ENCODE measurements at regions not wholly inside any gene's neighbourhood (a gene's known extent, or its start where the extent isn't known, plus 50 kb on each side); places are given as distances from the start of the nearest gene placed in this dataset.

DNA sequence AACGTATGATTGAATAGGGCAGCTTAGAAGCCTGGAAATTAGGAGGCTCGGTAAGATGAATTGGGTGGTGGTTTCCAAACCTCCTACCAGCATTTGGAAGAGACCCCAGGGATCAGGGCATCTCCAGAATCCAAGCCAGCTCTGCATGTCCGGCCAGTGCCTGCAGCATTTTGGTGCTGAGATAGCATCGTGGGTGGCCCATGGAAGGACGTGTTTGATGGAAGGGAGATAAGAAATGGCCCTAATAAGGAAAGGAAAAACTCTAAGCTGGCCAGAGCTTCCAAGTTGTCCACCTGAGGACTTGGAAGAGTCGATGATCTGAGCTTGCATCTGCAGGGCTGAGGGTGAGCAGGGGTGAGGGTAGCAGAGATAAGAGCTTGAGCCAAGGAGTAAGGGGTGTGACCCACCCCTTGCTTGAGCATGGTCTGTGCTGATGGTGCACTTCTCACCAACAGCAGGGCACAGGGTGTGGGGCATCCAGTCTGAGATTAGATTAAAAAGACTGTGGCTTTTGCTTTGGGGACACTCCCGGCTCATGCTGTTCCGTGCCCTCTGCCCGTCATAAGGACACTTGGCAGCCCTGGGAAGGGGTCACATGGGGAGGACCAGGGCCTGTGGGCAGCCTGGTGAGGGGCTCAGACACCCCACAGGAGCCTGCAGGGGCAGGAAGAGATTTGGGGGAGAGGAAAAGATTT, 213.2 kb downstream of the ERMARD start:
- Histone ChIP-seq H3K27ac (ENCODE audit: low read depth, low read length, poor library complexity, severe bottlenecking) (no peak overlapping the region), H3K36me3 (ENCODE audit: insufficient read depth, low read length, poor library complexity, severe bottlenecking) (no peaks in the 10 kb centered on the region), H3K4me1 (ENCODE audit: insufficient read depth, low read length, poor library complexity, severe bottlenecking) (no peaks in the 10 kb centered on the region), H3K9me3 (ENCODE audit: low read depth, low read length, poor library complexity, severe bottlenecking) (no peaks in the 10 kb centered on the region), H3K4me3 (ENCODE audit: low read depth, low read length, poor library complexity, severe bottlenecking) (no peak overlapping the region), H3K27me3 (replicated peaks; ENCODE audit: insufficient read depth, low read depth, low read length, poor library complexity) (no peaks in the 10 kb centered on the region)
- intact Hi-C loops (cut with micrococcal nuclease; ENCODE audit: unreplicated experiment): no loop called here
- TF ChIP-seq, protein P1, sequence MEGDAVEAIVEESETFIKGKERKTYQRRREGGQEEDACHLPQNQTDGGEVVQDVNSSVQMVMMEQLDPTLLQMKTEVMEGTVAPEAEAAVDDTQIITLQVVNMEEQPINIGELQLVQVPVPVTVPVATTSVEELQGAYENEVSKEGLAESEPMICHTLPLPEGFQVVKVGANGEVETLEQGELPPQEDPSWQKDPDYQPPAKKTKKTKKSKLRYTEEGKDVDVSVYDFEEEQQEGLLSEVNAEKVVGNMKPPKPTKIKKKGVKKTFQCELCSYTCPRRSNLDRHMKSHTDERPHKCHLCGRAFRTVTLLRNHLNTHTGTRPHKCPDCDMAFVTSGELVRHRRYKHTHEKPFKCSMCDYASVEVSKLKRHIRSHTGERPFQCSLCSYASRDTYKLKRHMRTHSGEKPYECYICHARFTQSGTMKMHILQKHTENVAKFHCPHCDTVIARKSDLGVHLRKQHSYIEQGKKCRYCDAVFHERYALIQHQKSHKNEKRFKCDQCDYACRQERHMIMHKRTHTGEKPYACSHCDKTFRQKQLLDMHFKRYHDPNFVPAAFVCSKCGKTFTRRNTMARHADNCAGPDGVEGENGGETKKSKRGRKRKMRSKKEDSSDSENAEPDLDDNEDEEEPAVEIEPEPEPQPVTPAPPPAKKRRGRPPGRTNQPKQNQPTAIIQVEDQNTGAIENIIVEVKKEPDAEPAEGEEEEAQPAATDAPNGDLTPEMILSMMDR (conservative IDR thresholded peaks at IDR 0.05; ENCODE audit: low read depth, low read length): no peak
- no peak for TF ChIP-seq EZH2 (IDR thresholded peaks at IDR 0.05; ENCODE audit: borderline replicate concordance, low read depth, low read length, poor library complexity, severe bottlenecking)
- POLR2A ChIA-PET (ENCODE audit: low non-redundant PET): interaction anchor here (0.7 kb wide), 1 partner anchor 188 kb away, joined by 3 read pairs; no protein-coding TSS in a partner anchor
- no TSS peak for BruUV-seq (replicated peaks)
- no peak for DNase-seq (ENCODE audit: low spot score)
- CTCF ChIA-PET: no interaction called here

DNA sequence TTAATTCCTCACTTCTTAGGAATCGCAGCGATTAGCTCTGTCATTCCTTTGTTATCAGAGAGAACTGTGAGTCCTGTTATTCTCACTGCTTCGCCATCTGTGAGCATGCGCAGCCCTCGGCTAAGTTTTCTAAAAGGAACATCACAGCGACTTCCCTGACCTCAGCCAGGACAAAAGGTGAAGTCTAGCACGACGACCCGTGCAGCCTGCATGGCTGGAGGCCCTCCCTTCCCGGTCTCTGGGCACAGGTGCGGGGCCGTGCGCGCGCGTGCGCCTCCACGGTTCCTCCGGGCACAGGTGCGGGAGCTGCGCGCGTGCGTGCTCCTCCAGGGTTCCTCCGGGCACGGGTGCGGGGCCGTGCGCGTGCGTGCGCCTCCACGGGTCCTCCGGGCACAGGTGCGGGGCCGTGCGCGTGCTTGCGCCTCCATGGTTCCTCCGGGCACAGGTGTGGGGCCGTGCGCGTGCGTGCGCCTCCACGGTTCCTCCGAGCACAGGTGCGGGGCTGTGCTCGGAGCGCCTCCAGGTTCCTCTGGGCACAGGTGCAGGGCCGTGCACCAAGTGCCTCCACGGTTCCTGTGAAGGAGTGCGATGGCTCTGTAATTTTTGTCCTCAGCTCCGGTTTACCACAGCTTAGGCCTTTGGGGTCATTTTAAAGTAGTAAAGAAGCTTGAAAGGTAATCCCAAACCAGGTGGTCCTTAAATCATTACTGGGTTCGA, 212.3 kb downstream of the ERMARD start:
- DNase-seq (ENCODE audit: low spot score): no peak
- intact Hi-C loops (cut with micrococcal nuclease; ENCODE audit: unreplicated experiment): no loop called here

More for the DNA sequence above, 212.3 kb downstream of the ERMARD start:
- TF ChIP-seq, protein P1 (conservative IDR thresholded peaks at IDR 0.05; ENCODE audit: low read depth, low read length): no peak
- TF ChIP-seq EZH2 (IDR thresholded peaks at IDR 0.05; ENCODE audit: borderline replicate concordance, low read depth, low read length, poor library complexity, severe bottlenecking): no peak
- Histone ChIP-seq H3K27ac (ENCODE audit: low read depth, low read length, poor library complexity, severe bottlenecking) (no peak overlapping the region), H3K36me3 (ENCODE audit: insufficient read depth, low read length, poor library complexity, severe bottlenecking) (no peaks in the 10 kb centered on the region), H3K27me3 (replicated peaks; ENCODE audit: insufficient read depth, low read depth, low read length, poor library complexity) (no peaks in the 10 kb centered on the region), H3K4me3 (ENCODE audit: low read depth, low read length, poor library complexity, severe bottlenecking) (no peak overlapping the region), H3K9me3 (ENCODE audit: low read depth, low read length, poor library complexity, severe bottlenecking) (no peaks in the 10 kb centered on the region), H3K4me1 (ENCODE audit: insufficient read depth, low read length, poor library complexity, severe bottlenecking) (no peaks in the 10 kb centered on the region)
- CTCF ChIA-PET: interaction anchor here (0.5 kb wide), 1 partner anchor 1076 kb away, joined by 7 read pairs; no protein-coding TSS in a partner anchor
- BruUV-seq (replicated peaks): no TSS peak
- POLR2A ChIA-PET (ENCODE audit: low non-redundant PET): interaction anchor here (0.7 kb wide), 1 partner anchor 189 kb away, joined by 3 read pairs; no protein-coding TSS in a partner anchor
